MM.1S (cell line): ENCODE measurements at regions not wholly inside any gene's neighbourhood (a gene's known extent, or its start where the extent isn't known, plus 50 kb on each side); places are given as distances from the start of the nearest gene placed in this dataset.

Source experiments
- EZH2 ChIP-seq: fragments of 300-600 bp; sonication (generic); optimal IDR thresholded peaks from 2 replicates; pipeline ENCODE3; 2017; ENCODE audit warnings: low read depth, mild to moderate bottlenecking, antibody characterized with exemption, low read length, mixed read lengths
- EZH2phosphoT487 ChIP-seq: fragments of 300-600 bp; sonication (generic); IDR thresholded peaks from 2 replicates; pipeline ENCODE4 v1.6.1; 2018; ENCODE audit warnings: antibody characterized with exemption, low read length
- TF ChIP-seq, protein P1 (sequence below): fragments of 300-600 bp; sonication (generic); IDR thresholded peaks from 2 replicates; pipeline ENCODE4 v1.5.1; 2016; ENCODE audit warnings: antibody characterized with exemption, low read length, mixed read lengths

GRCh38 chr5:125837866-125838265 lies 585.3 kb upstream of the GRAMD2B start:
- TF ChIP-seq EZH2: no peak
- no peak for TF ChIP-seq EZH2phosphoT487
- TF ChIP-seq, protein P1, sequence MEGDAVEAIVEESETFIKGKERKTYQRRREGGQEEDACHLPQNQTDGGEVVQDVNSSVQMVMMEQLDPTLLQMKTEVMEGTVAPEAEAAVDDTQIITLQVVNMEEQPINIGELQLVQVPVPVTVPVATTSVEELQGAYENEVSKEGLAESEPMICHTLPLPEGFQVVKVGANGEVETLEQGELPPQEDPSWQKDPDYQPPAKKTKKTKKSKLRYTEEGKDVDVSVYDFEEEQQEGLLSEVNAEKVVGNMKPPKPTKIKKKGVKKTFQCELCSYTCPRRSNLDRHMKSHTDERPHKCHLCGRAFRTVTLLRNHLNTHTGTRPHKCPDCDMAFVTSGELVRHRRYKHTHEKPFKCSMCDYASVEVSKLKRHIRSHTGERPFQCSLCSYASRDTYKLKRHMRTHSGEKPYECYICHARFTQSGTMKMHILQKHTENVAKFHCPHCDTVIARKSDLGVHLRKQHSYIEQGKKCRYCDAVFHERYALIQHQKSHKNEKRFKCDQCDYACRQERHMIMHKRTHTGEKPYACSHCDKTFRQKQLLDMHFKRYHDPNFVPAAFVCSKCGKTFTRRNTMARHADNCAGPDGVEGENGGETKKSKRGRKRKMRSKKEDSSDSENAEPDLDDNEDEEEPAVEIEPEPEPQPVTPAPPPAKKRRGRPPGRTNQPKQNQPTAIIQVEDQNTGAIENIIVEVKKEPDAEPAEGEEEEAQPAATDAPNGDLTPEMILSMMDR: no peak
